ENCODE measurements at regions not wholly inside any gene's neighbourhood (a gene's known extent, or its start where the extent isn't known, plus 50 kb on each side); places are given as distances from the start of the nearest gene placed in this dataset.

- H3K36me3 ChIP-seq (ENCODE audit: control insufficient read depth, insufficient read depth, low read length), result no peaks in the 10 kb centered on the region
- no peak overlapping the region for H3K27ac ChIP-seq (ENCODE audit: low read length)
- no peaks in the 10 kb centered on the region for H3K27me3 ChIP-seq (ENCODE audit: control insufficient read depth, insufficient read depth, low read length)
- H3K4me1 ChIP-seq (ENCODE audit: control insufficient read depth, insufficient read depth, low read length), result peaks cover 3% of the 10 kb centered on the region
- DNase-seq, result no peak
- no peaks in the 10 kb centered on the region for H3K9me3 ChIP-seq (ENCODE audit: control insufficient read depth, low read depth, low read length)
- H3K4me3 ChIP-seq (ENCODE audit: low read length), result no peak overlapping the region
These were observed 530.8 kb downstream of the BCKDHB start for GRCh38 chr6:80637312-80637711.

- H3K4me3 ChIP-seq (ENCODE audit: low read length), result no peak overlapping the region
- no peak overlapping the region for H3K27ac ChIP-seq (ENCODE audit: low read length)
- DNase-seq, result no peak
- peaks cover 3% of the 10 kb centered on the region for H3K4me1 ChIP-seq (ENCODE audit: control insufficient read depth, insufficient read depth, low read length)
- no peaks in the 10 kb centered on the region for H3K9me3 ChIP-seq (ENCODE audit: control insufficient read depth, low read depth, low read length)
- no CpG with 5 or more reads among the region's 1 CpG for WGBS (ENCODE audit: insufficient coverage, low lambda C conversion rate)
- no peaks in the 10 kb centered on the region for H3K27me3 ChIP-seq (ENCODE audit: control insufficient read depth, insufficient read depth, low read length)
- H3K36me3 ChIP-seq (ENCODE audit: control insufficient read depth, insufficient read depth, low read length), result no peaks in the 10 kb centered on the region
These were observed 530.2 kb downstream of the BCKDHB start for GRCh38 chr6:80636689-80637088.

GRCh38 chr6:80633412-80633811, 526.9 kb downstream of the BCKDHB start:
- DNase-seq, result no peak
- Histone ChIP-seq H3K27me3 (ENCODE audit: control insufficient read depth, insufficient read depth, low read length) (no peaks in the 10 kb centered on the region), H3K36me3 (ENCODE audit: control insufficient read depth, insufficient read depth, low read length) (no peaks in the 10 kb centered on the region), H3K4me3 (ENCODE audit: low read length) (no peak overlapping the region), H3K9me3 (ENCODE audit: control insufficient read depth, low read depth, low read length) (no peaks in the 10 kb centered on the region), H3K27ac (ENCODE audit: low read length) (no peak overlapping the region), H3K4me1 (ENCODE audit: control insufficient read depth, insufficient read depth, low read length) (peaks cover 1% of the 10 kb centered on the region)
- 87% methylated on average over 2 of the region's 2 CpGs for WGBS (ENCODE audit: insufficient coverage, low lambda C conversion rate)

DNA sequence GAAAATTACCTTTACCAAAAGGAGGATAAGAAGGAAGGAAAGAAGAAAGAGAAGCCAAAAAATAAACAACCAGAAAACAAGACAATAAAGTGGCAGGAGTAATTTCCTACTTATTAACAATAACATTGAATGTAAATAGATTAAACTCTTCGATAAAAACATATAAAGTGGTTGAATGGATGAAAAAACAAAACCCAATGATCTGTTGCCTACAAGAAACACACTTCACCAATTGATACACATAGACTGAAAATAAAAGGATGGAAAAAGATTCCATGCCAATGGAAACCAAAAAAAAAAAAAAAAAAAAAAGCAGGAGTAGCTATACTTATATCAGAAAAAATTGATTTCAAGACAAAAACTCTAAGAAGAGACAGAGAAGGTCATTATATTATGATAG, 518.9 kb downstream of the BCKDHB start:
- H3K9me3 ChIP-seq (ENCODE audit: control insufficient read depth, low read depth, low read length), result no peaks in the 10 kb centered on the region
- WGBS (ENCODE audit: insufficient coverage, low lambda C conversion rate), result 100% methylated on average over 1 of the region's 1 CpG
- H3K27me3 ChIP-seq (ENCODE audit: control insufficient read depth, insufficient read depth, low read length), result no peaks in the 10 kb centered on the region
- no peak overlapping the region for H3K4me3 ChIP-seq (ENCODE audit: low read length)
- no peaks in the 10 kb centered on the region for H3K36me3 ChIP-seq (ENCODE audit: control insufficient read depth, insufficient read depth, low read length)
- no peak for DNase-seq
- H3K27ac ChIP-seq (ENCODE audit: low read length), result no peak overlapping the region
- H3K4me1 ChIP-seq (ENCODE audit: control insufficient read depth, insufficient read depth, low read length), result no peaks in the 10 kb centered on the region

- H3K9me3 ChIP-seq (ENCODE audit: control insufficient read depth, low read depth, low read length), result no peaks in the 10 kb centered on the region
These were observed 516.8 kb downstream of the BCKDHB start for GRCh38 chr6:80623066-80623815.

DNA sequence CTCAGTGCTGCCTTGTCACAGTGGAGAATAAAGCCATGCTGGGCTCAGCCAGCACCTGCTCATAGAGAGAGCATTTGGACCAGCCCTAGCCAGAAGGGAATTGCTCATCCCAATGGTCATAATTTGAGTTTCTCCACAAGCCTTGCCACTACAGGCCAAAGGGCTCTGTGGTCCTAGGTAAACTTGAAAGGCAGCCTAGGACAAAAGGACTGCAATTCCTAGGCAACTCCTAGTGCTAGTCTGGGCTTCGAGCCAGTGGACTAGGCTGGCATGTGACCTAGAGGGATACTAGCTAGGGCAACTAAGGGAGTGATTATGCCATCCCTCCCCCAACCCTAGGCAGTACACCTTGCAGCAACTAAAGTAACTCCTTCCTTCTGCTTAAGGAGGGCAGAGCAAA, 516.2 kb downstream of the BCKDHB start:
- no peak overlapping the region for H3K4me3 ChIP-seq (ENCODE audit: low read length)
- no peaks in the 10 kb centered on the region for H3K9me3 ChIP-seq (ENCODE audit: control insufficient read depth, low read depth, low read length)
- H3K27me3 ChIP-seq (ENCODE audit: control insufficient read depth, insufficient read depth, low read length), result no peaks in the 10 kb centered on the region
- no peaks in the 10 kb centered on the region for H3K36me3 ChIP-seq (ENCODE audit: control insufficient read depth, insufficient read depth, low read length)
- no peaks in the 10 kb centered on the region for H3K4me1 ChIP-seq (ENCODE audit: control insufficient read depth, insufficient read depth, low read length)
- WGBS (ENCODE audit: insufficient coverage, low lambda C conversion rate), result no CpG with 5 or more reads among the region's 1 CpG
- DNase-seq, result no peak
- H3K27ac ChIP-seq (ENCODE audit: low read length), result no peak overlapping the region

More at GRCh38 chr6:80623066-80623815, 516.8 kb downstream of the BCKDHB start:
- Histone ChIP-seq H3K27me3 (ENCODE audit: control insufficient read depth, insufficient read depth, low read length) (no peaks in the 10 kb centered on the region), H3K4me3 (ENCODE audit: low read length) (no peak overlapping the region), H3K27ac (ENCODE audit: low read length) (no peak overlapping the region), H3K36me3 (ENCODE audit: control insufficient read depth, insufficient read depth, low read length) (no peaks in the 10 kb centered on the region), H3K4me1 (ENCODE audit: control insufficient read depth, insufficient read depth, low read length) (no peaks in the 10 kb centered on the region)
- DNase-seq, result no peak

GRCh38 chr6:80618953-80619352, 512.5 kb downstream of the BCKDHB start:
- Histone ChIP-seq H3K4me1 (ENCODE audit: control insufficient read depth, insufficient read depth, low read length) (no peaks in the 10 kb centered on the region), H3K36me3 (ENCODE audit: control insufficient read depth, insufficient read depth, low read length) (no peaks in the 10 kb centered on the region), H3K27me3 (ENCODE audit: control insufficient read depth, insufficient read depth, low read length) (no peaks in the 10 kb centered on the region), H3K27ac (ENCODE audit: low read length) (no peak overlapping the region), H3K9me3 (ENCODE audit: control insufficient read depth, low read depth, low read length) (no peaks in the 10 kb centered on the region), H3K4me3 (ENCODE audit: low read length) (no peak overlapping the region)
- DNase-seq, result no peak
- no CpG with 5 or more reads among the region's 4 CpGs for WGBS (ENCODE audit: insufficient coverage, low lambda C conversion rate)

DNA sequence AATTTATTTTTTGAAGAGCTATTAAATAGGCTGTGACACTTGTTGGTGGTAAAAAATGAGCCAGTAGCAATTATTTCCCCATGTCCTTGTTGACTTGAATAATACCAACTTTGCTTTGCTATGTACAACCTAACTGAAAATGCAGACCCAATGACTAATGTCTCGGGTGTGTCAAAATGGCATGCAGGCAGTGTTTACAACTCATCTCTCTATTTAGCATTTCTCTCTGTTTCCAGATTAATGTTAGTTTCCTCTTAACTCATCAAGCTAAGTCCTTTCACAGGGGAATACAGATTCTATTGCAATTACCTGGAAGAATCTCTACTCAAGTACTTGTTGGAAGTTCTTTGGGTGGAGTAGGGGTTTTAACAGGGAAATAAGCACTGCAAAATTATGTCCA, 504.4 kb downstream of the BCKDHB start:
- Histone ChIP-seq H3K9me3 (ENCODE audit: control insufficient read depth, low read depth, low read length) (no peaks in the 10 kb centered on the region), H3K4me3 (ENCODE audit: low read length) (no peak overlapping the region), H3K27me3 (ENCODE audit: control insufficient read depth, insufficient read depth, low read length) (no peaks in the 10 kb centered on the region), H3K27ac (ENCODE audit: low read length) (no peak overlapping the region), H3K4me1 (ENCODE audit: control insufficient read depth, insufficient read depth, low read length) (no peaks in the 10 kb centered on the region), H3K36me3 (ENCODE audit: control insufficient read depth, insufficient read depth, low read length) (no peaks in the 10 kb centered on the region)
- no CpG with 5 or more reads among the region's 1 CpG for WGBS (ENCODE audit: insufficient coverage, low lambda C conversion rate)
- no peak for DNase-seq

DNA sequence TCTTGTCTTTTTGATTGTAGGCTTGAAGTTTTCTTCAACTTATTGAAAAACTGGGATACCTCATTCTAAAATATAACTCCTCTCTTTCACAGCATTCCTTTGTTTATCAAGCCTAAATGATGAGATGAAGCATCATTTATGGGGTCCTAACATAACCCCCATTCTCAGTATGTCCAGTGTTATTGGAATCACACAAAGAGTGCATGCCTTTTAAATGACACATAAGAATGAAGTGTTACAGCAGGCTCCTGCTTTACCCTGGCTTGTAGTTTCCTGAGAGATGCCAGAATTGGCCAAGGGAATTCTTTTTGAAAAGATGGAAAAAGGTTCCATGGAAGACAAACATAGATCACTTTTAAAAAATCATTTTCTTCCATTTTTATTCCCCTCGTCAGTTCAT, 502.4 kb downstream of the BCKDHB start:
- no peaks in the 10 kb centered on the region for H3K27me3 ChIP-seq (ENCODE audit: control insufficient read depth, insufficient read depth, low read length)
- H3K9me3 ChIP-seq (ENCODE audit: control insufficient read depth, low read depth, low read length), result no peaks in the 10 kb centered on the region
- no peak overlapping the region for H3K4me3 ChIP-seq (ENCODE audit: low read length)
- H3K27ac ChIP-seq (ENCODE audit: low read length), result no peak overlapping the region
- H3K36me3 ChIP-seq (ENCODE audit: control insufficient read depth, insufficient read depth, low read length), result no peaks in the 10 kb centered on the region
- no peaks in the 10 kb centered on the region for H3K4me1 ChIP-seq (ENCODE audit: control insufficient read depth, insufficient read depth, low read length)
- WGBS (ENCODE audit: insufficient coverage, low lambda C conversion rate), result no CpG with 5 or more reads among the region's 1 CpG
- no peak for DNase-seq

GRCh38 chr6:80607811-80608391, 501.4 kb downstream of the BCKDHB start:
- Histone ChIP-seq H3K9me3 (ENCODE audit: control insufficient read depth, low read depth, low read length) (no peaks in the 10 kb centered on the region), H3K27ac (ENCODE audit: low read length) (no peak overlapping the region), H3K4me1 (ENCODE audit: control insufficient read depth, insufficient read depth, low read length) (no peaks in the 10 kb centered on the region), H3K4me3 (ENCODE audit: low read length) (no peak overlapping the region), H3K27me3 (ENCODE audit: control insufficient read depth, insufficient read depth, low read length) (no peaks in the 10 kb centered on the region), H3K36me3 (ENCODE audit: control insufficient read depth, insufficient read depth, low read length) (no peaks in the 10 kb centered on the region)
- no peak for DNase-seq
- WGBS (ENCODE audit: insufficient coverage, low lambda C conversion rate), result 73% methylated on average over 2 of the region's 4 CpGs
